KOPT-K1 (cell line): ENCODE measurements at regions not wholly inside any gene's neighbourhood (a gene's known extent, or its start where the extent isn't known, plus 50 kb on each side); places are given as distances from the start of the nearest gene placed in this dataset.
"Not testable (repeated sequence)": the region's sequence is repeated elsewhere in the genome, so short reads cannot be mapped to it uniquely, and the experiment has no call there.

Source experiments
- H3K27ac ChIP-seq: fragments of 200-600 bp; sonication (generic); 2 replicates; pipeline ENCODE4 v1.5.1; 2016; ENCODE audit warnings: antibody characterized with exemption, mild to moderate bottlenecking, low read depth, low read length; ENCODE audit not compliant: poor library complexity, severe bottlenecking
- H3K36me3 ChIP-seq: fragments of 200-600 bp; sonication (generic); 2 replicates; pipeline ENCODE4 v1.5.1; 2017; ENCODE audit warnings: antibody characterized with exemption, mild to moderate bottlenecking, low read length, moderate library complexity; ENCODE audit not compliant: insufficient read depth
- H3K9me3 ChIP-seq: fragments of 200-600 bp; sonication (generic); 2 replicates; pipeline ENCODE4 v1.5.1; 2017; ENCODE audit warnings: antibody characterized with exemption, low read length, mild to moderate bottlenecking; ENCODE audit not compliant: insufficient read depth, poor library complexity, severe bottlenecking

DNA sequence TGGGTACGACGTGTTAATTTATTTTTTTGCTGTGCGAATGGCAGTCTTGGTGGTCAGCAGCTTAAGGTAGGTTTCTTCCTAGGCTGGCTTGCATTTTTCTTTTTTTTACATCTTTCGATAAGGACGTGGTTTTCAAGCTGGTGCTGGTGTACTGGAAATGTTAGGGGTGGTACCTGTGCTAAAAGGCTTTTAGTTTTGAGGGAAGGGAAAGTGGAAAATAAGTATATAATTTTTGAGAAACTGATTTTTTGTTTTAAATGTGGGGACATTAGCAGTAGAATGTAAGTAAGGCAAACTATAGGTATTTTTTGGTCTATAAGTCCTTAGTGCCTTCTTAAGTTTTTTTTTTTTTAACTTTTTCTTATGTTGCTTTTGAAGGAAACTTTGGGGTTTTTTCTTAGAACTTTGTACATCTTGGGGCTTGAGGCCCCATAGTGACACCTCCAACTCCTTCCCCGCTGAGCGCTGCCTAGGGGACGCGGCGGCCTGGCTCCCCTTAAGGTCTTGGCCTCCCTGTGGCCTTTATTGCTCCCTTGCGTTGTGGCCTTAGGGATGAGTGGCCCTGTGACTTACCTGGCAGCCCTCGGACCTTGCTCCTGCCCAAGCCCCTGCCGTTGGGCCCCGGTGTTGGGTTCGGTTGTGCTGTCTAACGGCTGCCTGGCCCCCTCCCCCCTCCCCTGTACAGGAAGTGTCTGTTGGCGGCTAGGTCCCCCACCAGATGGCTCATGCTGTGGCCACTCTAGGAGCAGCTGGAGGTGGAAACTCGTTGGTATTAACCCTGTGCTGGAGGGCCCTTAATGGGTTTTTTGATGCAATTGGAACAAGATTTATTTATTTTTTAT lies 88.0 kb upstream of the RPRML start:
- Histone ChIP-seq H3K9me3 (peaks cover 5% of the 10 kb centered on the region), H3K36me3 (peaks cover 11% of the 10 kb centered on the region; the same call in 1 of the 2 replicates), H3K27ac (peak overlapping the region; percentile 100)

DNA sequence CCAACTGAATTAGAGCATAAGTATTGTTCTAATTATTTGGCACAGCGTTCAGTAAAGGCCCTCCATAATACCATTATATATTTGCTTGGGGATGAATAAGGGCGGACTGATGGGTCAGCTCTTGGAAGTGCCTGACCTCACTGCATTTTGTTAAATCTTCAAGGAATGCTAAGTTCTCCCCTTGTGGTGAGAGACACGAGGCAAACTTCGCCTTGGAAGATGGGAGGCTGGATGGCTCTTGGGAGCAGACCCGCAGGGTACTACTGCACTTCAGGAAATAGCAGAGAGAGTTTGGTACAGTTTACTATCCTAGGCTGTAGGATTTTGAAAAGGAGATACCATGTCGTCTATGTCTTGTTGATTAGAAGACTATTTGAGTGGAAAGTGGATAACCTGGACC lies 87.0 kb upstream of the RPRML start:
- Histone ChIP-seq H3K36me3 (peaks cover 11% of the 10 kb centered on the region; the same call in 1 of the 2 replicates), H3K9me3 (peaks cover 5% of the 10 kb centered on the region), H3K27ac (peak overlapping the region; percentile 100)

DNA sequence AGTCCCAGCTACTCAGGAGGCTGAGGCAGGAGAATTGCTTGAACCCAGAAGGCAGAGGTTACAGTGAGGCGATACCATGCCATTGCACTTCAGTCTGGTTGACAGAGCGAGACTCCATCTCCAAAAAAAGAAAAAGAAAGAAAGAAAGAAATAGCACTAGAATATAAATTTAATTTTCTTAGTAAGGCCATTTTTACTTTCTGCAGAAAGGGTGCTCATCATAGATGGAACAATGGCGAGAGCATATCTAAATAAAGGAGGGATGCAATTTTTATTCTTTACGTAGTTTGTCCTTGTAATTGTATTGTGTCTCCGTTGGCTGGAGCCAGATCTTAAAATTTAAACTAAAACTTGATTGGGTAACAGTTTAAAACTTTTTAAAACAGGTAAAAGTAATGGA lies 85.6 kb upstream of the RPRML start:
- Histone ChIP-seq H3K9me3 (peaks cover 5% of the 10 kb centered on the region), H3K36me3 (peaks cover 11% of the 10 kb centered on the region; the same call in 1 of the 2 replicates), H3K27ac (no peak overlapping the region)

DNA sequence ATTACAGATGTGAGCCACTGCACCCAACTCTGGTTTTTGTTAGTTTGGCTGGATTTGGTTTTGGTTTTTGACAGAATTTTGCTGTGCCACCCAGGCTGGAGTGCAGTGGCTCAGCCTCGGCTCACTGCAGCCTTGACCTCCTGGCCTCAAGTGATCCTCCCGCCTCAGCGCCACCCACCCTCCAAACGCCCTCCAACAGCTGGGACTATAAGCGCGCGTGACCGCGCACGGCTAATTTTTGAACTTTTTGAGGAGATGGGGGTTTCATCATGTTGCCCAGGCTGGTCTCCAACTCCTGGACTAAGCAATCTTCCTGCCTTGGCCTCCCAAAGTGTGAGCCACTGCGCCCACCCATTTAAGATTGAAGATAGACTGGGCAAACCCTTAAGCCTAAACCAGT lies 84.4 kb upstream of the RPRML start:
- H3K9me3 ChIP-seq = peaks cover 5% of the 10 kb centered on the region
- H3K36me3 ChIP-seq = peaks cover 11% of the 10 kb centered on the region; the same call in 1 of the 2 replicates
- no peak overlapping the region for H3K27ac ChIP-seq

DNA sequence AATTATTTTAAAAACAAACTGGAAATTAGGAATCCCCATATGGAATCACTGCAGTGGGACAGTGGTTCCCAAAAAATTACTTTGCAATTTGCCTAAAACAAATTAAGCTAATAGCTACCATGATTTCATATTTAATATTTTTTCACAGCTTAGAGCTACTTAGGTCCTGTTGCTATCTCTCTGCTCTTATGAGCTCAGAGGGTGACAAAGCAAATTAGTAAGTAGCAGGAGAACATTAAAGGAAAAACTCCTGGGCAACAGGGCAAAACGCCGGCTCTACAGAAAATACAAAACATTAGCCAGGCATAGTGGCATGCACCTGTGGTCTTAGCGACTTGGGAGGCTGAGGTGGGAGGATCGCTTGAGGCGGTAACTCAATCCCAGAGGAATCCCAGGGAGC lies 83.8 kb upstream of the RPRML start:
- H3K9me3 ChIP-seq, H3K27ac ChIP-seq: not testable (repeated sequence)
- peaks cover 11% of the 10 kb centered on the region; the same call in 1 of the 2 replicates for H3K36me3 ChIP-seq

DNA sequence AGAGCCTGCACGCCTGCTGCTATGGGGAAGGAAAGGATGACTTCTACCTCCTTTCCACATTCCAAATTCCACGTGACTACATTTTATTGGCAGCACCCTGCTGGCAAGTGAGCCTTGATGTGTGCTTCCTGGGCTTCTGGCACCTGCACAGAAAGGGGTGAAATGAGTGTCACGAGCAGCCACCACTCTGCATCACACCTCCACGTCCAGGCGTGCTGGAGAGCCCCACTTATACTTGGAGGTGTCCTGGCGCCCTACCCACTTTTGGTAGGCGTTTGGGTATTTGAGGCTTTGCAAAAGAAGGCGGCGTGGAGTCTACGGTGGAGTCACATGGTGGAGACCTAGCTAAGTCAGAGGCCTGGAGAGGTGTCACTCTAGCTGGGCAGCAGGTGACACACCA lies 81.0 kb upstream of the RPRML start:
- not testable (repeated sequence) for H3K27ac ChIP-seq, H3K9me3 ChIP-seq
- peaks cover 22% of the 10 kb centered on the region; the same call in 1 of the 2 replicates for H3K36me3 ChIP-seq

DNA sequence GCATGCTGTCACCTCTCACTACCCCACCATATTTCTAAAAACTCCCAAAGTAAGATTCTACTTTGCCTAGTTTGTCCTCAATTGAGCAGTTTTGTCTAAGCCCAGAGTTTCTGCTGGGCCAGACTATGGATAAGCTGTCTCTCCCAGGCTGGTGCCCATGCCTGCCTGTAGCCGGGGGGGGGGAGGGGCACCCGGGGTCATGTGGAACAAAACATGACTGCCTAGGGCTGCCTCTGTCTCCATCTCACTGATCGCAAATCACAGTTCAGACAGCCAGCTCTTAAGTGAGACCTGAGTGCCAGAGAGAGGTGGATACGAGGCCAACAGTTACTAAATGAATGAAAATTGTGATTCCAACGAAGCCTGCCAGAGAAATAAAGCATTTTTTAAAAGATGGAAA lies 78.8 kb upstream of the RPRML start:
- Histone ChIP-seq H3K9me3 (no peaks in the 10 kb centered on the region), H3K36me3 (peaks cover 34% of the 10 kb centered on the region), H3K27ac (no peak overlapping the region)

DNA sequence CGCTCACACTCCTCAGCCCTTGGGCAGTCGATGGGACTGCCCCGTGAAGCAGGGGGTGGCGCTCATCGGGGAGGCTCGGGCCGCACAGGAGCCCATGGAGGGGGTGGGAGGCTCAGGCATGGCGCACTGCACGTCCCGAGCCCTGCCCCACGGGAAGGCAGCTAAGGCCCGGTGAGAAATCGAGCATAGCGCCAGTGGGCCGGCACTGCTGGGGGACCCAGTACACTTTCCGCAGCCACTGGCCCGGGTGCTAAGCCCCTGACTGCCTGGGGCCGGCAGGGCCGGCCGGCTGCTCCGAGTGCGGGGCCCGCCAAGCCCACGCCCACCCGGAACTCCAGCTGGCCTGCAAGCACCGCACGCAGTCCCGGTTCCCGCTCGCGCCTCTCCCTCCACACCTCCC lies 78.2 kb upstream of the RPRML start:
- not testable (repeated sequence) for H3K27ac ChIP-seq, H3K9me3 ChIP-seq
- H3K36me3 ChIP-seq = peaks cover 40% of the 10 kb centered on the region

DNA sequence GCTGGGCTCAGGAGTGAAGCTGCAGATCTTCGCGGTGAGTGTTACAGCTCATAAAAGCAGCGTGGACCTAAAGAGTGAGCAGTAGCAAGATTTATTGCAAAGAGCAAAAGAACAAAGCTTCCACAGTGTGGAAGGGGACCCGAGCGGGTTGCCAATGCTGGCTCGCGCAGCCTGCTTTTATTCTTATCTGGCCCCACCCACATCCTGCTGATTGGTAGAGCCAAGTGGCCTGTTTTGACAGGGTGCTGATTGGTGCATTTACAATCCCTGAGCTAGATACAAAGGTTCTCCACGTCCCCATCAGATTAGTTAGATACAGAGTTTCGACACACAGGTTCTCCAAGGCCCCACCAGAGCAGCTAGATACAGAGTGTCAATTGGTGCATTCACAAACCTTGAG lies 77.6 kb upstream of the RPRML start:
- H3K36me3 ChIP-seq = peaks cover 41% of the 10 kb centered on the region

More for the DNA sequence above, 77.6 kb upstream of the RPRML start:
- not testable (repeated sequence) for H3K27ac ChIP-seq, H3K9me3 ChIP-seq
